ENCODE measurements at regions not wholly inside any gene's neighbourhood (a gene's known extent, or its start where the extent isn't known, plus 50 kb on each side); places are given as distances from the start of the nearest gene placed in this dataset.
"Not testable (repeated sequence)": the region's sequence is repeated elsewhere in the genome, so short reads cannot be mapped to it uniquely, and the experiment has no call there.

GRCh38 chr3:159672728-159673688 is 315.6 kb upstream of the IL12A start:
- no peak for DNase-seq (ENCODE audit: low spot score)
- peak; percentile 78 for ATAC-seq

GRCh38 chr3:159674583-159674982 is 314.1 kb upstream of the IL12A start:
- ATAC-seq, result no peak
- DNase-seq (ENCODE audit: low spot score), result no peak

- DNase-seq (ENCODE audit: low spot score), result no peak
- no peak for ATAC-seq
These were observed 313.4 kb upstream of the IL12A start for GRCh38 chr3:159675285-159675684.

- DNase-seq (ENCODE audit: low spot score), result no peak
- no peak for ATAC-seq
These were observed 308.7 kb upstream of the IL12A start for GRCh38 chr3:159679900-159680299.

- not testable (repeated sequence) for ATAC-seq; DNase-seq (ENCODE audit: low spot score)
These were observed 306.9 kb upstream of the IL12A start for GRCh38 chr3:159681717-159682116.

- no peak for ATAC-seq
- no peak for DNase-seq (ENCODE audit: low spot score)
These were observed 302.8 kb upstream of the IL12A start for GRCh38 chr3:159685801-159686200.

GRCh38 chr3:159693226-159693625 is 295.4 kb upstream of the IL12A start:
- DNase-seq (ENCODE audit: low spot score) (no peak), ATAC-seq (no peak)

- DNase-seq (ENCODE audit: low spot score) (no peak), ATAC-seq (peak; percentile 75)
These were observed 276.9 kb upstream of the IL12A start for GRCh38 chr3:159711560-159712333.

GRCh38 chr3:159721324-159721723 is 267.3 kb upstream of the IL12A start:
- DNase-seq (ENCODE audit: low spot score) (no peak), ATAC-seq (no peak)

GRCh38 chr3:159723295-159723694 is 265.3 kb upstream of the IL12A start:
- DNase-seq (ENCODE audit: low spot score) (no peak), ATAC-seq (no peak)

GRCh38 chr3:159724627-159725026 is 264.0 kb upstream of the IL12A start:
- ATAC-seq (no peak), DNase-seq (ENCODE audit: low spot score) (no peak)

- ATAC-seq (no peak), DNase-seq (ENCODE audit: low spot score) (no peak)
These were observed 262.2 kb upstream of the IL12A start for GRCh38 chr3:159726231-159726964.

- DNase-seq (ENCODE audit: low spot score), result no peak
- ATAC-seq, result no peak
These were observed 261.1 kb upstream of the IL12A start for GRCh38 chr3:159727506-159727905.

GRCh38 chr3:159731254-159731653 is 257.4 kb upstream of the IL12A start:
- no peak for ATAC-seq
- no peak for DNase-seq (ENCODE audit: low spot score)

- DNase-seq (ENCODE audit: low spot score) (no peak), ATAC-seq (no peak)
These were observed 256.2 kb upstream of the IL12A start for GRCh38 chr3:159732172-159733111.

- no peak for DNase-seq (ENCODE audit: low spot score)
- ATAC-seq, result no peak
These were observed 255.3 kb upstream of the IL12A start for GRCh38 chr3:159733194-159733860.

- DNase-seq (ENCODE audit: low spot score) (no peak), ATAC-seq (no peak)
These were observed 254.0 kb upstream of the IL12A start for GRCh38 chr3:159734681-159735080.

- ATAC-seq (peak; percentile 87), DNase-seq (ENCODE audit: low spot score) (no peak)
These were observed 249.5 kb upstream of the IL12A start for GRCh38 chr3:159739166-159739565.

GRCh38 chr3:159739969-159740368 is 248.7 kb upstream of the IL12A start:
- ATAC-seq (no peak), DNase-seq (ENCODE audit: low spot score) (no peak)

GRCh38 chr3:159741281-159741680 is 247.4 kb upstream of the IL12A start:
- DNase-seq (ENCODE audit: low spot score), result no peak
- ATAC-seq, result no peak
